PFSK-1 (cell line): ENCODE measurements at regions not wholly inside any gene's neighbourhood (a gene's known extent, or its start where the extent isn't known, plus 50 kb on each side); places are given as distances from the start of the nearest gene placed in this dataset.

ENCODE experiments used
- FOXP2 ChIP-seq: optimal IDR thresholded peaks from 2 replicates; pipeline ENCODE3; 2011; ENCODE audit warnings: borderline replicate concordance, control low read depth, inconsistent platforms; ENCODE audit not compliant: insufficient read depth; ENCODE audit errors: extremely low read length, extremely low read depth
- POLR2AphosphoS5 ChIP-seq: IDR thresholded peaks from 2 replicates; pipeline ENCODE4 v1.6.1; 2012; ENCODE audit warnings: low read depth, mild to moderate bottlenecking, control low read depth, low read length, moderate library complexity
- SIN3A ChIP-seq: IDR thresholded peaks from 2 replicates; pipeline ENCODE4 v1.6.1; 2012; ENCODE audit warnings: mild to moderate bottlenecking, low read length, moderate library complexity, borderline replicate concordance; ENCODE audit not compliant: insufficient read depth
- TAF1 ChIP-seq: IDR thresholded peaks from 2 replicates; pipeline ENCODE4 v1.6.1; 2012; ENCODE audit warnings: low read length, control low read depth, borderline replicate concordance; ENCODE audit not compliant: insufficient read depth
- TF ChIP-seq, protein P1 (sequence below), 2 experiments: IDR thresholded peaks; 2 replicates each; pipeline versions ENCODE4 v1.6.1 to v1.8.0; 2011 to 2012; ENCODE audit warnings: low read depth in 2 of 2, low read length in 2 of 2, control low read depth in 1 of 2, inconsistent platforms in 1 of 2, mild to moderate bottlenecking in 1 of 2, moderate library complexity in 1 of 2; ENCODE audit not compliant: insufficient read depth in 1 of 2

DNA sequence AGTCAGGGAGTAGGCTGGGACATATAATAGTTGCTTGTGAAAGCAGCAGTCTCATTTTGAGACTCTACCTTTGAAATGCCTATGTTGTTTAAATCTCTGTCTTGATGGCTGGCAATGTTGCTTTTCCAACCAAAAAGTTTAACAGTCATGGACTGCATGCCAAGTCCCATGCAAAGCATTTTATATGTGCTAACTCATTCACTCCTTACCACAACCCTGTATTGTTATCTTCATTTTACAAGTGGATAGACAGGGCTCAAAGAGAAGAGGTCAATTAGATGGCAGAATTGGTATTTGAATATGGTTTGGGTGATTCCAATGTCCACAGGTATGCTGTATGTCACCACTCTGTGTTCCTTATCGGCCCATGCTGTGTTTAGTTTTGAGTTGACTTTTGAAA lies 331.4 kb upstream of the USP24 start:
- no peak for TF ChIP-seq SIN3A
- no peak for TF ChIP-seq FOXP2
- TF ChIP-seq, protein P1, sequence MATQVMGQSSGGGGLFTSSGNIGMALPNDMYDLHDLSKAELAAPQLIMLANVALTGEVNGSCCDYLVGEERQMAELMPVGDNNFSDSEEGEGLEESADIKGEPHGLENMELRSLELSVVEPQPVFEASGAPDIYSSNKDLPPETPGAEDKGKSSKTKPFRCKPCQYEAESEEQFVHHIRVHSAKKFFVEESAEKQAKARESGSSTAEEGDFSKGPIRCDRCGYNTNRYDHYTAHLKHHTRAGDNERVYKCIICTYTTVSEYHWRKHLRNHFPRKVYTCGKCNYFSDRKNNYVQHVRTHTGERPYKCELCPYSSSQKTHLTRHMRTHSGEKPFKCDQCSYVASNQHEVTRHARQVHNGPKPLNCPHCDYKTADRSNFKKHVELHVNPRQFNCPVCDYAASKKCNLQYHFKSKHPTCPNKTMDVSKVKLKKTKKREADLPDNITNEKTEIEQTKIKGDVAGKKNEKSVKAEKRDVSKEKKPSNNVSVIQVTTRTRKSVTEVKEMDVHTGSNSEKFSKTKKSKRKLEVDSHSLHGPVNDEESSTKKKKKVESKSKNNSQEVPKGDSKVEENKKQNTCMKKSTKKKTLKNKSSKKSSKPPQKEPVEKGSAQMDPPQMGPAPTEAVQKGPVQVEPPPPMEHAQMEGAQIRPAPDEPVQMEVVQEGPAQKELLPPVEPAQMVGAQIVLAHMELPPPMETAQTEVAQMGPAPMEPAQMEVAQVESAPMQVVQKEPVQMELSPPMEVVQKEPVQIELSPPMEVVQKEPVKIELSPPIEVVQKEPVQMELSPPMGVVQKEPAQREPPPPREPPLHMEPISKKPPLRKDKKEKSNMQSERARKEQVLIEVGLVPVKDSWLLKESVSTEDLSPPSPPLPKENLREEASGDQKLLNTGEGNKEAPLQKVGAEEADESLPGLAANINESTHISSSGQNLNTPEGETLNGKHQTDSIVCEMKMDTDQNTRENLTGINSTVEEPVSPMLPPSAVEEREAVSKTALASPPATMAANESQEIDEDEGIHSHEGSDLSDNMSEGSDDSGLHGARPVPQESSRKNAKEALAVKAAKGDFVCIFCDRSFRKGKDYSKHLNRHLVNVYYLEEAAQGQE (IDR thresholded peaks at IDR 0.05; ENCODE audit: insufficient read depth in 1 of 2, low read depth in 2 of 2, low read length in 2 of 2), result no peak
- TF ChIP-seq POLR2AphosphoS5, result no peak
- TF ChIP-seq TAF1, result no peak

DNA sequence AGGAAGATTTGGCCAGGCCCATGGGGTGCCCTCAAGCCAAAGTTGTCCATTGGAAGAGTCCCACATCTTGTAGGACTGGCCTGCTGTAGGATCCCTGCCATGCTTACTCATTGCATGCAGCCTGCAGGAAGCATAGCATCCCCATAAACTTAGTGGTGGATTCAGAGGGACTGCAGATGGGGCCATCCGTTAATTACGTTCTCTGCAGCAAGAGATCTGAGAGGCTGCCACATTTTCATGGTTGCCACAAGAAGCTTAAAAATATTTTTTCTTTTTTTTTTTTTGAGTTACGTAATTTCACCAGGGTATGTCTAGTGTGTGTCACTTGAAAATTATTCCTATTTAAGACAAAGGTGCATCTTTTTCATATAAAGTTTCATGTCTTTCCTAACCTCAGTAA lies 329.7 kb upstream of the USP24 start:
- TF ChIP-seq SIN3A (no peak), FOXP2 (no peak), TAF1 (no peak), POLR2AphosphoS5 (no peak)
- TF ChIP-seq, protein P1 (IDR thresholded peaks at IDR 0.05; ENCODE audit: insufficient read depth in 1 of 2, low read depth in 2 of 2, low read length in 2 of 2), result no peak

DNA sequence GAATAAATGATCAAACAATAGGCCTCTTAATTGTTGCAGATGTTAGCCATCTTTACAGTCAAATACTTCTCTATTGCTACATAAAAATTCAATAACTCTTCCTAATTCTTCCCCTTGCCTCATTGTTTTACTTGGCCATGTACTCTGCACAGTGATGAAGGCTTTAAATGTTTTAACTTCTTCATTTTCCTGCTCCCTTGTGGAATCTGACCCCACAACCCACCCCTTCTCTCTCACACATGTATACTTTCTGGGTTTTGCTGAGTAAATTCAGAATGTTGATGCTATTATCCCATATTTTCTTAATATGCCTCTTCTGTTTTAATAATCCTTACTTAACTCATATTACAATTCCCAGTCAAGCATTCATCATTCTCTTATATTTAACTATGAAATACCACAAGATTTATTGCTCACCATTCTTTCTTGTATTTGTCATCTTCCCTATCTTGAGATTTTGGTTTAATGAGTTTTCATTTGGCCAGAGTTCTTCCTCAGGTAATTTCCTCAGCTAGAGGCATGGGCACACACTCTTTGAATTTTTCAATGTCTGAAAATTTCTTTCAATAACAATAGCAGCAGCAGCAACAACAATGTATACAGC lies 327.8 kb upstream of the USP24 start:
- TF ChIP-seq TAF1 (no peak), SIN3A (no peak), FOXP2 (no peak)

DNA sequence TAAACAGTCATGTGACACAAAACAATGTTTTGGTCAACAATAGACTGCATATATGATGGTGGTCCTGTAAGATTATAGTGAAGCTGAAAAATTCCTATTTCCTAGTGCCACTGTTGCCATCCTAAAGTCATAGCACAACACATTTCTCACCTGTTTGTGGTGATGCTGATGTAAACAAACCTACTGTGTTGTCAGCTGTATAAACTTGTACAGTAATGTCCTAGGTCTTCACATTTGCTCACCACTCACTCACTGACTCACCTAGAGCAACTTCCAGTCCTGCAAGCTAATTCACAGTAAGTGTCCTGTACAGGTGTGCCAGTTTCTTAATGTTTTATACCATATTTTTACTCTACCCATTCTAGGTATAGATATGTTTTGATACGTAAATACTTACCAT lies 326.1 kb upstream of the USP24 start:
- TF ChIP-seq POLR2AphosphoS5, result no peak
- no peak for TF ChIP-seq FOXP2
- TF ChIP-seq SIN3A, result no peak
- TF ChIP-seq, protein P1 (IDR thresholded peaks at IDR 0.05; ENCODE audit: insufficient read depth in 1 of 2, low read depth in 2 of 2, low read length in 2 of 2), result no peak
- TF ChIP-seq TAF1, result no peak

DNA sequence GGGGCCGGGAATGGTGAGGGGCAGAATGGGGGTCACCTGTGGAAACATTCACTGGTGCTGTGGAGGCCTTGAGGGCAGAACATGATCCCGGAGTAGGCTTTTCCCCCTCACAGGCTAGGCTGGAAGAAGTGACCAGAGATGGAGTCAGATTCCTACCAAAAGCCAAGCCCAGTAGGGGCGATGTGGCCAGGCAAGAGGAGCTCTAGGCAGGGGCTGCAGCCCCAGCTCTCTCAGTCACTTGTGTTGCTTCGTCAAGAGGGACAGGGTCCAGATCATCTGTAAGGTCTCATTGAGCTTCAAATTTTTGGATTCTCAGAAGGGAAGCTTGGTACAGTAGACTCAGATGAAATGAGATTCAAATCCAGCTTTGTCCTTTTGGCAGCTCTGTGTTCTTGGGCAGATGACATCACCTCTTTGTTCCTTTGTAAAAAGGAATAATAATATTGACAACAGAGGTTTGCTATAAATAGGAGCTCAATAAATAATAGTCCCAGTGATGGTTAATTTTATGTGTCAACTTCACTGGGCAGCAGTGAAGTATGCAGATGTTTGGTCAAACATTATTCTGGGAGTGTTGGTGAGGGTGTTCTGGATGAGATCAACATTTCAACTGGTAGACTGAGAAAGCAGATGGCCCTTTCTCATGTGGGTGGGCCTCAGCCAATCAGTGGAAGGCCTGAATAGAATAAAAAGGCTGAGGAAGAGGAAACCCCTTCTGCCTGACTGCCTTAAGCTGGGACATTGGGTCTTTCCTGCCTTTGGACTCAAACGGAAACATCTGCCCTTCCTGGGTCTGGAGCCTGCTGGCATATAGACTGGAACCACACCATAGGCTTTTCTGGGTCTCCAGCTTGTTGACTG lies 324.7 kb upstream of the USP24 start:
- TF ChIP-seq TAF1 (no peak), FOXP2 (no peak), POLR2AphosphoS5 (no peak), SIN3A (no peak)
- TF ChIP-seq, protein P1 (IDR thresholded peaks at IDR 0.05; ENCODE audit: insufficient read depth in 1 of 2, low read depth in 2 of 2, low read length in 2 of 2), result no peak
